GM23248 (cell line): ENCODE measurements at regions not wholly inside any gene's neighbourhood (a gene's known extent, or its start where the extent isn't known, plus 50 kb on each side); places are given as distances from the start of the nearest gene placed in this dataset.

ENCODE experiments used
- EZH2 ChIP-seq: fragments of 200-600 bp; sonication (generic); IDR thresholded peaks from 2 replicates; pipeline ENCODE4 v1.6.1; 2018; ENCODE audit warnings: antibody characterized with exemption, mild to moderate bottlenecking; ENCODE audit not compliant: insufficient read depth, poor library complexity, severe bottlenecking
- EZH2phosphoT487 ChIP-seq: fragments of 200-600 bp; sonication (generic); IDR thresholded peaks from 2 replicates; pipeline ENCODE4 v1.6.1; 2018; ENCODE audit warnings: antibody characterized with exemption, moderate library complexity, mild to moderate bottlenecking, low read depth; ENCODE audit not compliant: insufficient read depth

DNA sequence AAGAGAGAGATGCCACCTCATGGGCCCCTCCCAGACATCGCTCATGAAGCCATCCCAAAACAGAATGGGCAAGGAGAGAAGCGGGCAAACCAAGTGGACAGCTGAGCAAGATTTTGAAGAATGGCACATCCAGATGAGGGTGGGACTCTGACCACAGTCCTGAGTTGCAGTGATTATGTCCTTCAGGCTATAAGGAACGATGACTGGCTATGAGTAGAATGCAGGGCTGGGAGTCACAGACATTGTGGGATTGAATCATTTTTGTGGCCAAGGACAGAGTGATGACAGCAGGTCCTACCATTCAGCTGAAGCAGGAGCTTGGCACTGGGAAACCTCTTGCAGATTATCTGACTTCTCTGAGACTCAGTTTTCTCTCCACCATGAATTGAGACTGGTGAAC, 245.7 kb upstream of the SLC30A5 start:
- no peak for TF ChIP-seq EZH2
- peak; percentile 50; the same call in 1 of the 2 replicates for TF ChIP-seq EZH2phosphoT487
